Transverse colon (tissue), 4 donors: ENCODE measurements at regions not wholly inside any gene's neighbourhood (a gene's known extent, or its start where the extent isn't known, plus 50 kb on each side); places are given as distances from the start of the nearest gene placed in this dataset.

Experiments
- EP300 ChIP-seq: sonication (generic); formaldehyde crosslinking; IDR thresholded peaks from one replicate; pipeline ENCODE4 v1.6.1; 2017; ENCODE audit warnings: antibody characterized with exemption, low read depth
- POLR2A ChIP-seq: fragments of 450-650 bp; IDR thresholded peaks from one replicate; pipeline ENCODE4 v1.6.1; 2016; ENCODE audit warnings: antibody characterized with exemption, mild to moderate bottlenecking, moderate library complexity
- POLR2AphosphoS5 ChIP-seq, 3 donors: sonication (generic); formaldehyde crosslinking; IDR thresholded peaks; one replicate each; pipeline ENCODE4 v1.6.1; 2016; ENCODE audit warnings: antibody characterized with exemption in 3 of 3
- TF ChIP-seq, protein P1 (sequence below), 5 experiments: fragments of 200-600 bp in 3 of 5; fragments of 450-650 bp in 2 of 5; sonication (generic) in 3 of 5; IDR thresholded peaks; 1 replicate in 2 of 5; 2 replicates in 3 of 5; pipeline ENCODE4 v1.5.1; 2016 to 2017; ENCODE audit warnings: antibody characterized with exemption in 5 of 5, inconsistent platforms in 3 of 5, mild to moderate bottlenecking in 2 of 5, moderate library complexity in 1 of 5

DNA sequence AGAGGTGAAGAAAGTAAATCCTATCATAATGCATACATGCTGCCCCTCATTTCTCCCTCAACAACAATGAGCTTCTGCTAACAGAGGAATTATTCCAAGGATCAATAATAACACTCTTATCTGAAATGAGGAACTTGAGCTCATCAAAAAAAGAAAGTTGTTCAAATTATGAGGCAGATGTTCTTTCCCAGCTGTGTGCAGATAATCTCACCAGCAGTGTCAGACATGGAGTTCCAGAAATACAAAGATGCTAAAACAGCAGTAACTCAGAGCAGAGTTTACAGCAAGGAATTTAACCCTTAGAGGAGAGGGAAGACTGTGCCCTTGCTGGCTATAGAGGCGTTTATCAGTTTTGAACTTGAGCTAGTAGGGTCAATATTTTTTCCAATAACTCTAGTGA, 153.1 kb downstream of the TRIM36 start:
- TF ChIP-seq POLR2AphosphoS5 (IDR thresholded peaks at IDR 0.05): no peak
- TF ChIP-seq POLR2A: no peak
- TF ChIP-seq, protein P1, sequence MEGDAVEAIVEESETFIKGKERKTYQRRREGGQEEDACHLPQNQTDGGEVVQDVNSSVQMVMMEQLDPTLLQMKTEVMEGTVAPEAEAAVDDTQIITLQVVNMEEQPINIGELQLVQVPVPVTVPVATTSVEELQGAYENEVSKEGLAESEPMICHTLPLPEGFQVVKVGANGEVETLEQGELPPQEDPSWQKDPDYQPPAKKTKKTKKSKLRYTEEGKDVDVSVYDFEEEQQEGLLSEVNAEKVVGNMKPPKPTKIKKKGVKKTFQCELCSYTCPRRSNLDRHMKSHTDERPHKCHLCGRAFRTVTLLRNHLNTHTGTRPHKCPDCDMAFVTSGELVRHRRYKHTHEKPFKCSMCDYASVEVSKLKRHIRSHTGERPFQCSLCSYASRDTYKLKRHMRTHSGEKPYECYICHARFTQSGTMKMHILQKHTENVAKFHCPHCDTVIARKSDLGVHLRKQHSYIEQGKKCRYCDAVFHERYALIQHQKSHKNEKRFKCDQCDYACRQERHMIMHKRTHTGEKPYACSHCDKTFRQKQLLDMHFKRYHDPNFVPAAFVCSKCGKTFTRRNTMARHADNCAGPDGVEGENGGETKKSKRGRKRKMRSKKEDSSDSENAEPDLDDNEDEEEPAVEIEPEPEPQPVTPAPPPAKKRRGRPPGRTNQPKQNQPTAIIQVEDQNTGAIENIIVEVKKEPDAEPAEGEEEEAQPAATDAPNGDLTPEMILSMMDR (IDR thresholded peaks at IDR 0.05): no peak
- TF ChIP-seq EP300: no peak
